ENCODE measurements at regions not wholly inside any gene's neighbourhood (a gene's known extent, or its start where the extent isn't known, plus 50 kb on each side); places are given as distances from the start of the nearest gene placed in this dataset.

DNA sequence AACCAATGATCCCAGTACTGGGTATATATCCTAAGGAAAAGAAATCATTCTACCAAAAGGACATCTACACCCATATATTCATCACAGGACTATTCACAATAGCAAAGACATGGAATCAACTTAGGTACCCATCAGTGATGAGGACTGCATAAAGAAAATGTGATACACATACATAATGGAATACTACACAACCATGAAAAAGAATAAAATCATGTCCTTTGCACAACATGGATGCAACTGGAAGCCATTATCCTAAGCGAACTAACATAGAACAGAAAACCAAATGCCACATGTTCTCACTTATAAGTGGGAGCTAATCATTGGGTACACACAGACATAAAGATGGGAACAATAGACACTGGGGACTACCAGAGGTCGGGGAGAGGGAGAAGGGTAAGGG is 86.0 kb upstream of the LGR5 start:
- no peak for DNase-seq (ENCODE audit: low spot score)
- TF ChIP-seq, protein P1, sequence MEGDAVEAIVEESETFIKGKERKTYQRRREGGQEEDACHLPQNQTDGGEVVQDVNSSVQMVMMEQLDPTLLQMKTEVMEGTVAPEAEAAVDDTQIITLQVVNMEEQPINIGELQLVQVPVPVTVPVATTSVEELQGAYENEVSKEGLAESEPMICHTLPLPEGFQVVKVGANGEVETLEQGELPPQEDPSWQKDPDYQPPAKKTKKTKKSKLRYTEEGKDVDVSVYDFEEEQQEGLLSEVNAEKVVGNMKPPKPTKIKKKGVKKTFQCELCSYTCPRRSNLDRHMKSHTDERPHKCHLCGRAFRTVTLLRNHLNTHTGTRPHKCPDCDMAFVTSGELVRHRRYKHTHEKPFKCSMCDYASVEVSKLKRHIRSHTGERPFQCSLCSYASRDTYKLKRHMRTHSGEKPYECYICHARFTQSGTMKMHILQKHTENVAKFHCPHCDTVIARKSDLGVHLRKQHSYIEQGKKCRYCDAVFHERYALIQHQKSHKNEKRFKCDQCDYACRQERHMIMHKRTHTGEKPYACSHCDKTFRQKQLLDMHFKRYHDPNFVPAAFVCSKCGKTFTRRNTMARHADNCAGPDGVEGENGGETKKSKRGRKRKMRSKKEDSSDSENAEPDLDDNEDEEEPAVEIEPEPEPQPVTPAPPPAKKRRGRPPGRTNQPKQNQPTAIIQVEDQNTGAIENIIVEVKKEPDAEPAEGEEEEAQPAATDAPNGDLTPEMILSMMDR (IDR thresholded peaks at IDR 0.05), result no peak
- no peaks in the 10 kb centered on the region for H3K4me1 ChIP-seq

DNA sequence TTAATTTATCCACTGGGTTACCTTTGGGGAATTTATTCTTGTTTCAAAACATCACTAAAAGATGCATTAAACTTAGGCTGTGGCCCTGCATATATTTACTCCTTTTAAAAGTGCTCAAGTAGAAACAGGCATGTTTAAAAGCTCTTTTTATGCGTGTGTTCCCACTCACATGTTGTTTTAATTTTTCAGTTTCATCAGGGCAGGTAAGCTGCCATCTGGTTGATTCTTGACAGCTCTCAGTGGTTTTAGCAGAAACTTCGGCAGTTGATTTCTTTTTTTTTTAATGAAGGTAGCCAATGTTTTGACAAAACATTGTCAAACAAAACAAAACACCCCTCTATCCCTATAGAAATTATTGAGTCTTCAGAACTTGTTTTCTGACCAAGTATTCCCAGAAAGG is 89.6 kb upstream of the LGR5 start:
- H3K4me1 ChIP-seq, result no peaks in the 10 kb centered on the region
- no peaks in the 10 kb centered on the region for H3K9me3 ChIP-seq
- TF ChIP-seq, protein P1 (IDR thresholded peaks at IDR 0.05), result no peak
- H3K27me3 ChIP-seq, result no peaks in the 10 kb centered on the region
- no peak overlapping the region for H3K4me3 ChIP-seq
- no peaks in the 10 kb centered on the region for H3K36me3 ChIP-seq
- H3K27ac ChIP-seq, result no peak overlapping the region
- no peak for DNase-seq (ENCODE audit: low spot score)

More for the DNA sequence above, 86.0 kb upstream of the LGR5 start:
- H3K27ac ChIP-seq, result no peak overlapping the region
- no peaks in the 10 kb centered on the region for H3K9me3 ChIP-seq
- no peaks in the 10 kb centered on the region for H3K36me3 ChIP-seq
- no peaks in the 10 kb centered on the region for H3K27me3 ChIP-seq
- no peak overlapping the region for H3K4me3 ChIP-seq

DNA sequence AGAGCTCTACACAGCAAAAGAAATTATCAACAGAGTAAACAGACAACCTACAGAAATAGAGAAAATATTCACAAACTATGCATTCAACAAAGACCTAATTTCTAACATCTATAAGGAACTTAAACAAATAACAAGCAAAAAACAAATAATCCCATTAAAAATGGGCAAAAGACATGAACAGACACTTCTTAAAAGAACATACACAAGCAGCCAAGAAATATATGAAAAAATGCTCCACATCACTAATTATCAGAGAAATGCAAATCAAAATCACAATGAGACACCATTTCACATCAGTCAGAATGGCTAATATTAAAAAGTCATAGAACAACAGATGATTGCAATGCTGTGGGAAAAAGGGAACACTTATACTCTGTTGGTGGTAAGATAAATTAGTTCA is 100.7 kb upstream of the LGR5 start:
- no peak overlapping the region for H3K4me3 ChIP-seq
- no peaks in the 10 kb centered on the region for H3K27me3 ChIP-seq
- no peaks in the 10 kb centered on the region for H3K4me1 ChIP-seq
- H3K27ac ChIP-seq, result no peak overlapping the region
- H3K36me3 ChIP-seq, result no peaks in the 10 kb centered on the region
- no peak for DNase-seq (ENCODE audit: low spot score)
- TF ChIP-seq, protein P1 (IDR thresholded peaks at IDR 0.05), result no peak
- peaks cover 0 to 12% of the 10 kb centered on the region in 2 donors for H3K9me3 ChIP-seq

DNA sequence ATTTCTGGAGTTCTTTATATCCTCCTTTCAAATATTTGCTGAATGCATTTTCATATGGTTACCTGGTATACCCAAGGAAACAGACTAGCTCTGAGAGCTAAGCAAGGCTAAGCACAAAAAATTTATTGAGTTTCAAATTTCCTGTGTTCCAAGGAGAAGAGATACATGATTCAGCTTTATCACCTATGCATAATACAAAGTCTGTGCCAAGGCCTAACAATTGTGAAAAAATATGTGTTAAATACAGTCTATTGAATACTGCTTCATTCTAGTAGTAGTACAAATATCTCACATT is 103.7 kb upstream of the LGR5 start:
- DNase-seq (ENCODE audit: low spot score), result no peak
- Histone ChIP-seq H3K9me3 (peaks cover 0 to 12% of the 10 kb centered on the region in 2 donors), H3K27ac (no peak overlapping the region), H3K4me1 (no peaks in the 10 kb centered on the region), H3K4me3 (no peak overlapping the region), H3K36me3 (no peaks in the 10 kb centered on the region), H3K27me3 (no peaks in the 10 kb centered on the region)
- TF ChIP-seq, protein P1 (IDR thresholded peaks at IDR 0.05), result no peak

DNA sequence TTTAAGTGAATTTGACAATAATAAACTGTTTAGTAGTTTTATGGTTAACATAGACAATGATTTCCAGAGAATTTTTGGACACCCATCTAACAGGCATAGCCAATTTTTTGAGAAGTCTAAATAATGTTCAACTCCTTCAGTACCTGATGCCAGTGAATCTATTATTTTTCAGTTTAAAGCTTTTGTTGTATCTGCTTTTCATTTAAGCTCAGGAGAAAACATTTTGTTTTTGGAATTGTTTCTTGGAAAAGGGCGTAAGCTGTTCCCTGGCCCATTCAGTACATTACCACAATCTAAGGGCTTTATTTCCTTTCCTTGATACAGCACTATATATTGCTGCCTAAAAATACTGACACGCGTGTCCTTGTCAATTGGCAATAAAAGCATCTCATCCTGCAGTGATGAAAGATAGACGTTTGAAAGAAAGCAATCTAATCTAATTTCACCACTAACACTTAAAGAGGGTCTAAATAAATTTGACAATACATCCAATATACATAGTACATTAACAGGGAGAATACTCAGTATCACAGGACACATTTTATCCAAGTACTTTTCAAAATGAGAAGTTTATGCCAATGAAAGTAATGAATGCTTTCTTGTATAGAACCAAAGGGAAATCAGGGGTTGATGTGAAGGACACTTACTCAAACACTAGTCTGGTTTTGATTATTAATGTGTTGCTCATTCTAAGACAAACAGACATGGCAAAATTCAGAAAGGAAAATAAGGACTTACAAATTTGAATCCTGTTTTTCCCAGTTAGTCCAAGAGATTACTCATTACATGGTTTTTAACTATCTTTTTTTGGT is 104.2 kb upstream of the LGR5 start:
- H3K27ac ChIP-seq, result no peak overlapping the region
- no peak overlapping the region for H3K4me3 ChIP-seq
- H3K9me3 ChIP-seq, result peaks cover 0 to 12% of the 10 kb centered on the region in 2 donors
- H3K4me1 ChIP-seq, result no peaks in the 10 kb centered on the region
- no peaks in the 10 kb centered on the region for H3K27me3 ChIP-seq
- no peak for DNase-seq (ENCODE audit: low spot score)
- TF ChIP-seq, protein P1 (IDR thresholded peaks at IDR 0.05), result no peak
- no peaks in the 10 kb centered on the region for H3K36me3 ChIP-seq

DNA sequence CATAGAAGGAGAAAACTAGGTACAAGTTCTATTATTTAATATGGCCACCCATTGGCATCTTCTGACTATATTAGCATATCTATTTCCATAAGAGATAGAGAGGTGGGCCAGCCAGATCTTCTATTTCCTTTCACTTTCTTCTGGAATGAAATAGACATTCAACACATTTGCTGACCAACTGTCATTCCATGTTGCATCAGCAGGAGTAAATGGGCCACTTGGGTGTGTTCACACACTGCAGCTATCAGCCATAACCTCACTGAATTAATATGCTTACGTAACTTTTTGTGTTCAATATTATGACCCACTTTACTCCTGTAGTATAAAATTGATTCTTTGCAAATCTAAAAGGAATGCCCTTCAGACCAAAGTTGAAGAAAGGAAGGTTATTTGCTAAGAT is 106.2 kb upstream of the LGR5 start:
- H3K27me3 ChIP-seq, result no peaks in the 10 kb centered on the region
- no peak for DNase-seq (ENCODE audit: low spot score)
- H3K9me3 ChIP-seq, result peaks cover 0 to 2% of the 10 kb centered on the region in 2 donors
- H3K36me3 ChIP-seq, result no peaks in the 10 kb centered on the region
- no peaks in the 10 kb centered on the region for H3K4me1 ChIP-seq
- TF ChIP-seq, protein P1 (IDR thresholded peaks at IDR 0.05), result no peak
- H3K4me3 ChIP-seq, result no peak overlapping the region
- H3K27ac ChIP-seq, result no peak overlapping the region

All from right atrium auricular region (tissue), 2 donors.